ENCODE measurements at regions not wholly inside any gene's neighbourhood (a gene's known extent, or its start where the extent isn't known, plus 50 kb on each side); places are given as distances from the start of the nearest gene placed in this dataset.

- Histone ChIP-seq H3K27me3 (no peaks in the 10 kb centered on the region), H3K9me3 (no peaks in the 10 kb centered on the region), H3K27ac (no peak overlapping the region), H3K36me3 (no peaks in the 10 kb centered on the region), H3K4me3 (replicated peaks in 1 of 3) (no peak overlapping the region), H3K4me1 (no peaks in the 10 kb centered on the region)
- DNase-seq: no peak
- 60% methylated on average over 5 to 10 of the region's 15 CpGs for WGBS, 2 donors
- intact Hi-C loops (cut with DNase I): no loop called here
- TF ChIP-seq CTCF (IDR thresholded peaks at IDR 0.05): no peak
- no peak for TF ChIP-seq POLR2A (IDR thresholded peaks at IDR 0.05)
These were observed 81.1 kb upstream of the SLCO4A1 start for GRCh38 chr20:62561182-62561581.

- TF ChIP-seq CTCF (IDR thresholded peaks at IDR 0.05): no peak
- no peak for TF ChIP-seq POLR2A (IDR thresholded peaks at IDR 0.05)
- Histone ChIP-seq H3K4me3 (replicated peaks in 1 of 3) (no peak overlapping the region), H3K36me3 (no peaks in the 10 kb centered on the region), H3K27me3 (no peaks in the 10 kb centered on the region), H3K4me1 (no peaks in the 10 kb centered on the region), H3K9me3 (no peaks in the 10 kb centered on the region), H3K27ac (no peak overlapping the region)
- intact Hi-C loops (cut with DNase I): no loop called here
- 43 to 60% methylated on average over 11 to 16 of the region's 16 CpGs for WGBS, 2 donors
- DNase-seq: no peak
These were observed 80.4 kb upstream of the SLCO4A1 start for GRCh38 chr20:62561948-62562347.

- WGBS, 2 donors: 73 to 81% methylated on average over 9 to 15 of the region's 18 CpGs
- H3K27me3 ChIP-seq: no peaks in the 10 kb centered on the region
- TF ChIP-seq CTCF (IDR thresholded peaks at IDR 0.05) (no peak), POLR2A (IDR thresholded peaks at IDR 0.05) (no peak)
- no peak overlapping the region for H3K27ac ChIP-seq
- DNase-seq: no peak
- H3K36me3 ChIP-seq: no peaks in the 10 kb centered on the region
- H3K9me3 ChIP-seq: no peaks in the 10 kb centered on the region
- intact Hi-C loops (cut with DNase I): no loop called here
- no peaks in the 10 kb centered on the region for H3K4me1 ChIP-seq
- no peak overlapping the region for H3K4me3 ChIP-seq (replicated peaks in 1 of 3)
These were observed 79.5 kb upstream of the SLCO4A1 start for GRCh38 chr20:62562831-62563230.

GRCh38 chr20:62563561-62563960 lies 78.7 kb upstream of the SLCO4A1 start:
- H3K9me3 ChIP-seq: no peaks in the 10 kb centered on the region
- no peak overlapping the region for H3K4me3 ChIP-seq (replicated peaks in 1 of 3)
- intact Hi-C loops (cut with DNase I): no loop called here
- no peaks in the 10 kb centered on the region for H3K4me1 ChIP-seq
- TF ChIP-seq CTCF (IDR thresholded peaks at IDR 0.05) (no peak), POLR2A (IDR thresholded peaks at IDR 0.05) (no peak)
- no peak overlapping the region for H3K27ac ChIP-seq
- H3K27me3 ChIP-seq: no peaks in the 10 kb centered on the region
- no peak for DNase-seq
- 90 to 92% methylated on average over 3 to 6 of the region's 15 CpGs for WGBS, 2 donors
- H3K36me3 ChIP-seq: no peaks in the 10 kb centered on the region

GRCh38 chr20:62564456-62565245 lies 77.7 kb upstream of the SLCO4A1 start:
- intact Hi-C loops (cut with DNase I): no loop called here
- Histone ChIP-seq H3K27ac (no peak overlapping the region), H3K36me3 (no peaks in the 10 kb centered on the region), H3K4me1 (no peaks in the 10 kb centered on the region), H3K9me3 (no peaks in the 10 kb centered on the region), H3K27me3 (no peaks in the 10 kb centered on the region), H3K4me3 (replicated peaks in 1 of 3) (no peak overlapping the region)
- no peak for TF ChIP-seq POLR2A (IDR thresholded peaks at IDR 0.05)
- whole genome bisulfite sequencing, 2 donors: 83 to 91% methylated on average over 24 to 33 of the region's 42 CpGs
- no peak for DNase-seq
